Vagina (tissue), 2 donors: ENCODE measurements at regions not wholly inside any gene's neighbourhood (a gene's known extent, or its start where the extent isn't known, plus 50 kb on each side); places are given as distances from the start of the nearest gene placed in this dataset.

Source experiments
- DNase-seq, 2 donors: peaks; one replicate each; pipeline ENCODE4 v3.0.0-alpha.2; 2017; ENCODE audit errors: extremely low spot score in 2 of 2
- H3K27ac ChIP-seq: fragments of 200-600 bp; sonication (generic); one replicate; pipeline ENCODE4 v1.5.1; 2019
- H3K27me3 ChIP-seq: fragments of 200-600 bp; sonication (generic); one replicate; pipeline ENCODE4 v1.5.1; 2019
- H3K36me3 ChIP-seq, 2 donors: fragments of 200-600 bp; sonication (generic); one replicate each; pipeline ENCODE4 v1.5.1; 2017 to 2019
- H3K4me1 ChIP-seq: fragments of 200-600 bp; sonication (generic); one replicate; pipeline ENCODE4 v1.5.1; 2019
- H3K4me3 ChIP-seq, 2 donors: fragments of 200-600 bp; sonication (generic); 1 replicate in 1 of 2; 2 replicates in 1 of 2; pipeline ENCODE4 v1.5.1; 2016 to 2019
- H3K9me3 ChIP-seq: fragments of 200-600 bp; sonication (generic); one replicate; pipeline ENCODE4 v1.5.1; 2019
- POLR2A ChIP-seq, 2 donors: fragments of 450-650 bp; IDR thresholded peaks; one replicate each; pipeline ENCODE4 v1.6.1; 2017; ENCODE audit warnings: antibody characterized with exemption in 2 of 2, mild to moderate bottlenecking in 2 of 2, moderate library complexity in 2 of 2
- POLR2AphosphoS5 ChIP-seq, 2 donors: sonication (generic); formaldehyde crosslinking; IDR thresholded peaks; one replicate each; pipeline ENCODE4 v1.9.0; 2017; ENCODE audit warnings: antibody characterized with exemption in 2 of 2, mild to moderate bottlenecking in 2 of 2, low read depth in 1 of 2; ENCODE audit not compliant: insufficient read depth in 1 of 2
- intact Hi-C: fragments of 100-400 bp; cut with DNase I; formaldehyde crosslinking; loops from one replicate; pipeline ENCODE4 v1.15.1; 2023
- TF ChIP-seq, protein P1 (sequence below), 3 experiments: fragments of 450-650 bp in 2 of 3; fragments of 200-600 bp in 1 of 3; sonication (generic) in 1 of 3; IDR thresholded peaks; one replicate each; pipeline ENCODE4 v1.5.1; 2017 to 2019; ENCODE audit warnings: antibody characterized with exemption in 3 of 3, mild to moderate bottlenecking in 2 of 3, moderate library complexity in 2 of 3

DNA sequence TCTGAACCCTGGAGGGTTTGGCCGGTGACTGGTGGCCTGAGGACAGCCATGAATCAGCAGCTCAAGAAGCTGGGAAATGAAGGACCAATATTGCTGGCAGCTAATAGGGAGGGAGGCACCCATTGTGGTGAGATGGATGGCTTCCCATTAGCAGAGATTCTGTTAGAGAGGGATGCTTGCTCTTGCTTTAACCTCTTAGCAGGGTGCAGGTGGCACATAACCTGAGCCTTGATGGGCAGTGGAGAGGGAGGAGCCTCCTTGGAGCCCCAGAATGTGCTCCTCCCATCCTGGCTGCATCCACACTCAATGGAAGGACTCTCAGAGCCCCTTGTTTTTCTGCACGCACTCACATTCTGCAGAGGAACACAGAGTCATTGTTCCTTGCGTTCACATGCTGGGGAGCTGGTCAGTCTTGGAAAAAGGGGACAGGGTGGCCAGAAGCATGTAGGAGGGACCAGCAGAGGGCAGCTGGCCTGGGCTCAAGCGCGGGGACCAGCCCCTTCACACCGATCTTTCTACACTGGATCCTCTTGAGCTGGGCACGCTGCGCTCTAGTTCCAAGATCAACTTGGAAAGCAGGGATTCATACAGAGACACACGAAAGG lies 161.8 kb downstream of the MED10 start:
- Histone ChIP-seq H3K27me3 (no peaks in the 10 kb centered on the region), H3K36me3 (no peaks in the 10 kb centered on the region), H3K27ac (no peak overlapping the region), H3K4me1 (no peaks in the 10 kb centered on the region), H3K9me3 (no peaks in the 10 kb centered on the region), H3K4me3 (no peak overlapping the region)
- intact Hi-C loops, result no loop called here
- DNase-seq, result peak; percentile 52 to 64
- TF ChIP-seq, protein P1, sequence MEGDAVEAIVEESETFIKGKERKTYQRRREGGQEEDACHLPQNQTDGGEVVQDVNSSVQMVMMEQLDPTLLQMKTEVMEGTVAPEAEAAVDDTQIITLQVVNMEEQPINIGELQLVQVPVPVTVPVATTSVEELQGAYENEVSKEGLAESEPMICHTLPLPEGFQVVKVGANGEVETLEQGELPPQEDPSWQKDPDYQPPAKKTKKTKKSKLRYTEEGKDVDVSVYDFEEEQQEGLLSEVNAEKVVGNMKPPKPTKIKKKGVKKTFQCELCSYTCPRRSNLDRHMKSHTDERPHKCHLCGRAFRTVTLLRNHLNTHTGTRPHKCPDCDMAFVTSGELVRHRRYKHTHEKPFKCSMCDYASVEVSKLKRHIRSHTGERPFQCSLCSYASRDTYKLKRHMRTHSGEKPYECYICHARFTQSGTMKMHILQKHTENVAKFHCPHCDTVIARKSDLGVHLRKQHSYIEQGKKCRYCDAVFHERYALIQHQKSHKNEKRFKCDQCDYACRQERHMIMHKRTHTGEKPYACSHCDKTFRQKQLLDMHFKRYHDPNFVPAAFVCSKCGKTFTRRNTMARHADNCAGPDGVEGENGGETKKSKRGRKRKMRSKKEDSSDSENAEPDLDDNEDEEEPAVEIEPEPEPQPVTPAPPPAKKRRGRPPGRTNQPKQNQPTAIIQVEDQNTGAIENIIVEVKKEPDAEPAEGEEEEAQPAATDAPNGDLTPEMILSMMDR (IDR thresholded peaks at IDR 0.05), result no peak
- TF ChIP-seq POLR2AphosphoS5 (IDR thresholded peaks at IDR 0.05; ENCODE audit: insufficient read depth in 1 of 2, low read depth in 1 of 2) (no peak), POLR2A (IDR thresholded peaks at IDR 0.05) (no peak)

DNA sequence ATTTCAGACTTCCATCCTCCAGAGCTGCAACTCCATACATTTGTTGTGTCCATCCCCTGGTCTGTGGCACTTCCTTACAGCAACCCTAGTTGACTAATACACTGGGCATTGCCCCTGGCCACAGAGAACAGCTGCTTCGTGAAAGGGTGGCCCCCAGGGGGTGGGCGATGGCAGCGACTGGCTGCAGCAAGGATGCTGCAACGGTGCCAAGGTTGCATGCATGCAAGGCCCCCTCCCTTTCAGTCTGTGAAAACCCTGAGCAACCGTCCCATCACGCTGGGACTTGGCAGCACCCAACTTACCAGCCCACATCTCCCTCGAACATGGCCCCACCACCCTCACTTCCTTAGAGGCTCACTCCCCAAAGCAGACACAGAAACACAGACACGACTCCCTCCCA lies 162.5 kb downstream of the MED10 start:
- Histone ChIP-seq H3K36me3 (no peaks in the 10 kb centered on the region), H3K4me3 (no peak overlapping the region), H3K4me1 (no peaks in the 10 kb centered on the region), H3K27me3 (no peaks in the 10 kb centered on the region), H3K27ac (no peak overlapping the region), H3K9me3 (no peaks in the 10 kb centered on the region)
- intact Hi-C loops, result no loop called here
- TF ChIP-seq POLR2AphosphoS5 (IDR thresholded peaks at IDR 0.05; ENCODE audit: insufficient read depth in 1 of 2, low read depth in 1 of 2), result no peak
- TF ChIP-seq, protein P1 (IDR thresholded peaks at IDR 0.05), result no peak
- TF ChIP-seq POLR2A (IDR thresholded peaks at IDR 0.05), result no peak
- DNase-seq, result peak; percentile 70 to 76

DNA sequence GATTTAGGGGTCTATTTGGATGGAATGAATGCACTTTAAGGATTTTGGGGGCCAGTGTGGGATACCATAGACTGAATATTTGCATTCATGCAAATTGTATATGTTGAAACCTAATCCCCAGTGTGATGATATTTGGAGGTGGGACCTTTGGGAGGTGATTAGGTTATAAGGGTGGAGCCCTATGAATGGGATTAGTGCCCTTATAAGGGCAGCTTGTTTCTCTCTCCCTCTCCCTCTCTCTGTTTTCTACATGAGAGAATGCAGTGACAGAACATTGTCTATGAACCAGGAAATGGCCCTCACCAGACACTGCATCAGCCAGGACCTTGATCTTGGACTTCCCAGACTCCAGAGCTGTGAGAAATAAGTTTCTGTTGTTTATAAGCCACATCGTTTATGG lies 166.1 kb downstream of the MED10 start:
- no peak for DNase-seq
- Histone ChIP-seq H3K9me3 (no peaks in the 10 kb centered on the region), H3K27me3 (no peaks in the 10 kb centered on the region), H3K4me1 (no peaks in the 10 kb centered on the region), H3K36me3 (no peaks in the 10 kb centered on the region), H3K4me3 (no peak overlapping the region), H3K27ac (no peak overlapping the region)
- TF ChIP-seq, protein P1 (IDR thresholded peaks at IDR 0.05), result no peak
- TF ChIP-seq POLR2A (IDR thresholded peaks at IDR 0.05) (no peak), POLR2AphosphoS5 (IDR thresholded peaks at IDR 0.05; ENCODE audit: insufficient read depth in 1 of 2, low read depth in 1 of 2) (no peak)
- intact Hi-C loops, result no loop called here

DNA sequence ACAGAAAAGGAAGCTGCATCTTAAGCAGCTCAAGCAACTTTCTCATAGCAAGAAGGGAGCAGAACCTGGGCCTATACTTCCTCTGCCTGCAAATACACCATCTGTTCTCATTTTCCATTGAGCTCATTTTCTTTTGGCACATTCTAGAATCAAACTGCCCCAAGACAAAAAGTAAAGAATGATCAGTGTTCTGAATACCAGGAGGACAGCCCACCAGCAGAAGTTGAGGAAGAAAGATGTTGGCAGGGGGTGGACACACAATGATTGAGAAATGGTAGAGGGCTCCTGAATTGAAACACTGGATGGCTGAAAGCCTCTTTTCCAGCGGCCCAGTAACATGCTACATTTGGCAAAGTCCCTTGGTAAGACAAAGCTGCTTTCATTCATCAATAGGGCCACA lies 171.8 kb downstream of the MED10 start:
- TF ChIP-seq POLR2A (IDR thresholded peaks at IDR 0.05) (no peak), POLR2AphosphoS5 (IDR thresholded peaks at IDR 0.05; ENCODE audit: insufficient read depth in 1 of 2, low read depth in 1 of 2) (no peak)
- TF ChIP-seq, protein P1 (IDR thresholded peaks at IDR 0.05), result no peak
- H3K4me3 ChIP-seq, result no peak overlapping the region
- intact Hi-C loops, result loop anchor here (5.0 kb wide), 1 partner anchor 721 kb away; no protein-coding TSS in a partner anchor
- no peak for DNase-seq
- no peaks in the 10 kb centered on the region for H3K27me3 ChIP-seq
- no peak overlapping the region for H3K27ac ChIP-seq
- H3K36me3 ChIP-seq, result no peaks in the 10 kb centered on the region
- no peaks in the 10 kb centered on the region for H3K4me1 ChIP-seq
- no peaks in the 10 kb centered on the region for H3K9me3 ChIP-seq

DNA sequence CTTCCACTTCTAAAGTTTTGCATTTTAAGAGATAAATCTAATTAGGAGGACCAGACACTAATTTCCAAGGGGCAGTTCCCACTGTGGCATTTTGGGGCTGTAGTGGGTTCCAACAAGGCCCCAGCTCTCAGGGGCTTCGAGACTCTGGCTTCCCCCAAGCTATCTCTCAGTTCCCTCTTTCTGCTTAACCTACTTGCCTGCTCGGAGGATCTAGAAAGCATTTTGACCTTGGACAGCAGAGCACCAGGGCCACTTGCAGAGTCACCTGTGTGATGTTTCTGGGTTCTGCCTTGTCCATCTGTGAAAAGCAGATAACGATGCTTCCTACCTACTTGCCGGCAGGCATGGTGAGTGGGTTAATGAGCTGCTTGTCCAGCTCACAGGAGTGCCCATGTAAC lies 175.4 kb downstream of the MED10 start:
- intact Hi-C loops, result no loop called here
- DNase-seq, result no peak
- Histone ChIP-seq H3K9me3 (no peaks in the 10 kb centered on the region), H3K27ac (no peak overlapping the region), H3K36me3 (no peaks in the 10 kb centered on the region), H3K4me1 (no peaks in the 10 kb centered on the region), H3K27me3 (no peaks in the 10 kb centered on the region), H3K4me3 (no peak overlapping the region)
- TF ChIP-seq POLR2A (IDR thresholded peaks at IDR 0.05), result no peak
- TF ChIP-seq POLR2AphosphoS5 (IDR thresholded peaks at IDR 0.05; ENCODE audit: insufficient read depth in 1 of 2, low read depth in 1 of 2), result no peak
- TF ChIP-seq, protein P1 (IDR thresholded peaks at IDR 0.05), result no peak
